ENCODE measurements at regions not wholly inside any gene's neighbourhood (a gene's known extent, or its start where the extent isn't known, plus 50 kb on each side); places are given as distances from the start of the nearest gene placed in this dataset.

- TF ChIP-seq ZFX (IDR thresholded peaks at IDR 0.05; ENCODE audit: borderline replicate concordance) (no peak), CTCF (IDR thresholded peaks at IDR 0.05) (no peak)
These were observed 369.5 kb downstream of the PRELID2 start for GRCh38 chr5:145465474-145466263.

All from 22Rv1 (cell line).